Neural cell (in vitro differentiated cells): ENCODE measurements at regions not wholly inside any gene's neighbourhood (a gene's known extent, or its start where the extent isn't known, plus 50 kb on each side); places are given as distances from the start of the nearest gene placed in this dataset.
"Not testable (repeated sequence)": the region's sequence is repeated elsewhere in the genome, so short reads cannot be mapped to it uniquely, and the experiment has no call there.

Source experiments
- EP300 ChIP-seq: fragments of 450-650 bp; conservative IDR thresholded peaks from 2 replicates; pipeline ENCODE4 v1.6.1; 2014; ENCODE audit warnings: antibody characterized with exemption, mild to moderate bottlenecking, moderate library complexity; ENCODE audit not compliant: poor library complexity, severe bottlenecking
- EZH2 ChIP-seq: fragments of 200-600, 300-800 bp; shearing (Covaris generic), sonication (generic); IDR thresholded peaks from 2 replicates; pipeline ENCODE4 v1.6.1; 2014; ENCODE audit warnings: antibody characterized with exemption, low read length, borderline replicate concordance, mild to moderate bottlenecking; ENCODE audit not compliant: insufficient read depth, poor library complexity, severe bottlenecking
- POLR2AphosphoS5 ChIP-seq: IDR thresholded peaks from 2 replicates; pipeline ENCODE4 v1.6.1; 2012
- RAD21 ChIP-seq: fragments of 450-650 bp; conservative IDR thresholded peaks from 2 replicates; pipeline ENCODE4 v1.6.1; 2014; ENCODE audit warnings: antibody characterized with exemption, mild to moderate bottlenecking, moderate library complexity
- REST ChIP-seq: IDR thresholded peaks from 2 replicates; pipeline ENCODE4 v1.6.1; 2012; ENCODE audit warnings: borderline replicate concordance
- TAF1 ChIP-seq: IDR thresholded peaks from 2 replicates; pipeline ENCODE4 v1.6.1; 2012; ENCODE audit warnings: low read depth
- TF ChIP-seq, protein P1 (sequence below): fragments of 450-650 bp; IDR thresholded peaks from 2 replicates; pipeline ENCODE4 v1.5.1; 2014; ENCODE audit warnings: antibody characterized with exemption, mild to moderate bottlenecking, moderate library complexity; ENCODE audit not compliant: poor library complexity, severe bottlenecking

GRCh38 chrX:557601-558000, 73.0 kb upstream of the SHOX start:
- TF ChIP-seq, protein P1, sequence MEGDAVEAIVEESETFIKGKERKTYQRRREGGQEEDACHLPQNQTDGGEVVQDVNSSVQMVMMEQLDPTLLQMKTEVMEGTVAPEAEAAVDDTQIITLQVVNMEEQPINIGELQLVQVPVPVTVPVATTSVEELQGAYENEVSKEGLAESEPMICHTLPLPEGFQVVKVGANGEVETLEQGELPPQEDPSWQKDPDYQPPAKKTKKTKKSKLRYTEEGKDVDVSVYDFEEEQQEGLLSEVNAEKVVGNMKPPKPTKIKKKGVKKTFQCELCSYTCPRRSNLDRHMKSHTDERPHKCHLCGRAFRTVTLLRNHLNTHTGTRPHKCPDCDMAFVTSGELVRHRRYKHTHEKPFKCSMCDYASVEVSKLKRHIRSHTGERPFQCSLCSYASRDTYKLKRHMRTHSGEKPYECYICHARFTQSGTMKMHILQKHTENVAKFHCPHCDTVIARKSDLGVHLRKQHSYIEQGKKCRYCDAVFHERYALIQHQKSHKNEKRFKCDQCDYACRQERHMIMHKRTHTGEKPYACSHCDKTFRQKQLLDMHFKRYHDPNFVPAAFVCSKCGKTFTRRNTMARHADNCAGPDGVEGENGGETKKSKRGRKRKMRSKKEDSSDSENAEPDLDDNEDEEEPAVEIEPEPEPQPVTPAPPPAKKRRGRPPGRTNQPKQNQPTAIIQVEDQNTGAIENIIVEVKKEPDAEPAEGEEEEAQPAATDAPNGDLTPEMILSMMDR, result not testable (repeated sequence)
- not testable (repeated sequence) for TF ChIP-seq POLR2AphosphoS5, EP300, TAF1, EZH2, REST, RAD21
